8988T (cell line): ENCODE measurements at regions not wholly inside any gene's neighbourhood (a gene's known extent, or its start where the extent isn't known, plus 50 kb on each side); places are given as distances from the start of the nearest gene placed in this dataset.
"Not testable (repeated sequence)": the region's sequence is repeated elsewhere in the genome, so short reads cannot be mapped to it uniquely, and the experiment has no call there.

Source experiments
- DNase-seq: peaks from one replicate; pipeline ENCODE4 v3.0.0; 2011

DNA sequence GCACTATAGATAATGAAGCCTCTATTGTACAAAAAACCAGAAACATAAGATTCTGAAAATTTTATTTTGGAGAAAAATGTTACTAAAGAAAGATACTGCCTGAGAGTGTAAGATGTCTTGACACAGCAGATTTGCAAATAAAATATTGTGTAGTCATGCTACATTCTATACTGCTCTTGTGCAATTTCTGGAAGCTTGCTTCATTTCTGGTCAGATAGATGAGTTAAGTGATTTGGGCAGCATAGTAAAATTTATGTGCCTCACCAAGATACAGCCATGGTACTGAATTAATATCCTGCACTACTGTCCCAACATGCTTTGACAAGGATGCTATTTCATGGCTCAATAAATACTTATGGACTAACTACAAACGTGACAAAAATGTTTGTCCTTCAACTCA, 55.1 kb upstream of the STARD13 start:
- no peak for DNase-seq

DNA sequence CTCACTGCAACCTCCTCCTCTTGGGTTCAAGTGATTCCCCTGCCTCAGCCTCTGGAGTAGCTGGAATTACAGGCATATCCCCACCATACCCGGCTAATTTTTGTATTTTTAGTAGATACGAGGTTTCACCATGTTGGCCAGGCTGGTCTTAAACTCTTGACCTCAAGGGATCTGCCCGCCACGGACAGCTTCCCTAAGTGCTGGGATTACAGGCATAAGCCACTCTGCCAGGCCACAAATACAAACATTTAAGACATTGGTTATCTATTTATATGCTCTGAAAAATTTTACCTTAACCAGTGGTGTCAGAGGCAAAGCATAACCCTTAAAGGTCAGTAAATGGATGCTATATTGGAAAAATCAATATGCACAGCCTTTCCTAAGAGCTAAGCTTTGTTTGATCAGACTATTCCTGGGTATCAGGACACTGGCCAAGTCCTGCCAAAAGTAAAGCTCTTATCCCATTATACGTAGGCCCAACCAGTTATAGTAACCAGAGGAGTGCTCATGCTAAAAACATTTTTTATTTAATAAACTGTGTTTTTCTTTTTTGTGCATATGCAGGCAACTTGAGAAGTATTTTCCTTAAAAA, 56.4 kb upstream of the STARD13 start:
- no peak for DNase-seq

DNA sequence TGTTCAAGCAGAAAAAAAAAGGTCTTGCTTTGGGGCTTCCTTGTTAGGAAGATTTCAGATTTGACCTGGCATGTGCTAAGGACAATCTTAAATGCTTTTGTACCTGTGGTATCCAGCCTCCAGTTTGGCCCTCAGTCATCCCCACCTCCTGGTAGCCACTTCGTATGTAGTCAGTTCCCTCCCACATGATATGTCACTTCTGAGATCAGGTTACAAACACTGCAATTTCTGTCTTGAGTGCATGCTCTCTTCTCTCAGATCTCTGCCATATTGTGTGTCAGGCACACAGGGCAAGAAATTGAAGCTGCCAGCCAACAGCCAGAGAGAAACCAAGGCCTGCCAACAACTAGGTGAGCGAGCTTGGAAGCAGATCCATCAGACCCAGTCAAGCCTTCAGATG, 60.3 kb upstream of the STARD13 start:
- no peak for DNase-seq

DNA sequence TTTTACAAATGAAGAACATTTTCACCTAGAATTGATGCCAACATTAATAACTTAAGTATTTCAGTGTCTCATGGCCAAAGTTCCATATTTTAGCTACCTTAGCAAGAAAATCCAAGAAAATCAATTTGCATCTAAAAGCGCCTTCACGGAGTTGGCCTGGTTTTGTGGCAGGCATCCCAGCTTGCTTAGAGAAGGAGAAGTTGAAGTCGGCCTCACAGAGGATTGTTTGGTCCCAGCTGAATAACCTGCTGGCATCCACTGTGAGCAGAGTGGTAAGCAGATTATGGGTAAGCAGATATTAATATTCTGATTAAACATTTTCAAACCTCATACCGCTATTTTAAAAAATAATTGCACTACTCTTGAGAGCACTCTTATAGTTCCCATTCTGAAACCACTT, 62.3 kb upstream of the STARD13 start:
- no peak for DNase-seq

DNA sequence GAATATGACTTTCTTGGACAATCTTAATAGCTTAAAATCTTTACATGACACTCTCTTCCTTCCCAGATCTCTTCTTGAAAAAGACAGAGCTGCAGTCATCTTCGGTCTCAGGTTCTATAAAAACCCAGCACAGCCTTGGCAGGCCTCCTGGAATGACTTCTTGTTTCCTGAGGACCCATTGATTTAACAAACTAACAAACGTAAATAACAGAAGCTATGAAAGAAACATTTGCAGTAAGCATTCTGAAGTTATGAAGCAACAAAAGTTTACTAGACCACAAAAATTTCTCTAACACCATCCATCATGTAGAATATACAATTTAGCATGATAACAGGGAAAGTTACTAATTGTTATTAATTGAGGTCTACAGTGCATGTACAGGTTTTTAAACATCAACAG, 62.8 kb upstream of the STARD13 start:
- DNase-seq = no peak

DNA sequence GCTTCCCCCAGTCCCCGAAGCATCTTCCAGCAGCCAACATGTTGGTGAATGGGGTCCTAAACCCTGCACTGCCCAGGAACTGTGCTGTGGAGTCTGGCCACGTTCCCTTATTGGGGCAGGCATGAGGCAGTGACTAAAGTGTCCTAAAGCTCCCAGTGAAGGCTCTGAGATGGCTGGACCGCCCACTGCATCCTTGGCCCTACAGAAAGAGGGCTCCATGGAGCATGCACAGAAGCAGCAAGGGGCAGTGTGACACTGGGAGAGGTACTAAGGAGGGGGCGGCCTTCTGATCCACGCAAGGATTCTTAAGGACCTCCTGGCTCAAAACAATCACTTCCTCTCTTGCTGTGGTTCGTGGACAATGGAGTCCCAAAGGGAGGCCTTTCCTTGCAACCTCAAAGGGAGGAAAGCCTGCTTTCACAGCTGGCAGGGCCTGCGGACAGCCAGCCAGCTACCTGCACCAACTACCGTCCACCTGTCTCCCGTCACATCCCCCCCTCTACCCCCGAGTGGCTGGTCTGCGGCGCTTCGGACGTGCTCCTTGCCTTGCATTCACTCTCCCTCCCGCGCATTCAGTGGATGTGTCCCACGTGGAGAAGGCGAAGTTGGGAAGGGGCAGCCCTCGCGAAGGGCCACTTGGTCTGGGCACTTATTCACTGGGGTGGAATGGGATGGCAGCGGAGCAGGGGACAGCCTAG, 63.9 kb upstream of the STARD13 start:
- no peak for DNase-seq

DNA sequence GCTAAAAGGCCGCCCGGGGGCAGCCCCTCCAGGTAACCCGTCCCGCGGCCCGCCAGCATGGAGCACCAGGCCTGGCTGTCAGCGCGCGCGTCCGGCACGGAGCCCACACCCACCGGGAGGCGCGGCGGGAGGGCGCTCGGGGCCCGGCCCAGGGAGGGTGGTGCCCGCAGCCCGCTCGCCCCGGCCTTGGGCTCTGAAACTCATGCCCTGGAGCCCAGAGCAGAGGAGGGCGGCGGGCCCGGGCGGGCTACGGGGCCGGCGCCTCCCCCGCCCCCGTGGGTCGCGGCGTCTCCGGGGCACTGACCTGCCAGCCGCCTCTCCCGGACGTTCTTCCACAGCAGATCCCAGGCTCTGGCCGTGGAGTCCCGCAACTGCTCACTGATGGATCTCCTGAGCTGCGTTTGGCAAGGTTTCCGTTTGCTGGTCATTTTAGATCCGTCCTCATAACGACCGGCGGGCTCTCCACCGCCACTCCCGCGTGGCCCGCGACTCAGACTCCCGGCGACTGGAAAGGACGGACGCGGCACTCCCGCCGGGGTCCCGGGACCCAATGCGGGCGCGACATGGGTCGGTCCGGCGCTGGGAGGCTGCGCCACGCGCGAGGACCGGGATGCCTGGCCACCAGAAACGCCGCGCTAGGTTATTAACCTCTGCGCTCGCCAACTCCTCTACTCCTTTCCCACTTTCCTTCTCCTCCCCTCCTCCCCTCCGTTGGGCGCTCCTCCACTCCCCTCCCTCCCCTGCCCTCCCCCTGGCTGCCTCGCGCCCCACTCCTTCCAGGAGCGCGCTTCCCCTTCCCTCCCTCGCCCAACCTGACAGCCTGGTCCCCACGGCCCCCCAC, 64.7 kb upstream of the STARD13 start:
- peak; percentile 37 for DNase-seq

DNA sequence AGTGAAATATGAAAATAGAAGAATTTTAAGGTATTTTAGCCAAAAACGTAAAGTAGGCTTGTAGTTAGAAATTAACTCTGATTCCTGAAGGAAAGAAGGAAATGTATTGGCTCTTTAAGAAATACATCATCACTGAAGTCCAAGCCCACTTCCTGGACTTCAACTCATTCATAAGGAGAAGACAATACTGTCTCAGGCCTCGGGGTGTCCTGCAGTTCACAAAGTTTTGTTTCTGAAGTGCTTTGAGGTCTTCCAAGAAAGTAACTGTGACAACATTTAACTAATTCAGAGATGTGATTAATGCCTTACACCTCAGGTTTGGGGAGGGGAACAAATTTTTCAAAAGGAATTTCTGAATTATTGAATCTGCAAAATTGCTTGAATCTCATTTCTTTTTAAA, 65.8 kb upstream of the STARD13 start:
- DNase-seq = no peak

DNA sequence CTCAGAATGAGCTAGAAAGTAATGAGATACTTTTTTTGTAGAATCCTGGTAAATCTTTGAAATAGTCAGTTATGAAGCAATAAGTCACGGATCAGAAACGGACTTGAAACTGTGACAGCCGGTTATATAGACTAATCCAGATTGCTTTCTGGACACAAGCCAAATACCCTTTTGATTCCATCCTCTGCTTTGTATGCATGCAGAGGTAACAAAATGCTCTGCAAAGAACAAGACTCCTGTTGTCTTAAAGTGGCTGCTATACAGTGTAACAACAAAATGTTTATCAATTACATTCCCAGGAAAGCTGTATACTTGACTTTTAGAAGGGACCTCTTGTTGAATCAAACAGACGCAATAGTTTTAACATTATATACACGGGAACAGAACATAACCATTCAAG, 66.5 kb upstream of the STARD13 start:
- DNase-seq = no peak

DNA sequence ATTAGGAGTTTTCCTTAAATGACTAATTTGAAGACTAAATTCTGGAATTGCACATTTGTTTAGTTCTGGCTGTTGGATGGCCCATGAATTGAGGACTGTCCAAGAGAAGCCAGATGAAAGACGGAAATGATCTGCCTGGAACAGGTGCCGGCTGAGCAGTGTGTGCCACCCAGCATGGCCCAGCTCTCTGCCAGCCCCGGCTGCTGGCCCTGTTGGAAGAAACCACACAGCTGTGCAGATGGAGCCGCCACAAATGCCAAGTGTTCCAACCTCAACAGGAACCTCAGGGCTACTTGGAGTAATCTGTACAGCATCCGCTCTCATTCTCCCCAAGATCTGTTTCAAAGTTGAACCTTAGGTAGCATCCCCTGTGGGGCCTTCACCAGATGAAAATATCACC, 67.0 kb upstream of the STARD13 start:
- no peak for DNase-seq

DNA sequence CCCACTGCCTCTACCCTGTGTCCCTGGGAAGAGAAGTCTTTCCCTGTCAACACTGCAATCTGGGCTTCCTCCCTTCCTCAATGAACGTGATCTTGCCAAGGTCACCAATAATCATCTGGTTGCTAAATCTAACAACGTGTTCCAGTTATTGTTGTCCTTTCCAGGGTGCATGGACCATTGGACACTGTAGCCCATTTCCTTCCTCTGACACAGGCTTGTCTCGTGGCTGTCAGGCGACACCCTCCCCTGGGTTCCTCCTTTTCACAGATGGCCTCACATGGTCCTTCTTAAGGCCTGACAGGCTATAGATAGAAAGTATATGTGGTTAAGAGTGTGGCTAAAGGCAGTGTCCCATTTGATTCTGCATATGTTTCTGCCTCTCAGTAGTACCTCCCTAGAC, 67.7 kb upstream of the STARD13 start:
- DNase-seq = no peak

DNA sequence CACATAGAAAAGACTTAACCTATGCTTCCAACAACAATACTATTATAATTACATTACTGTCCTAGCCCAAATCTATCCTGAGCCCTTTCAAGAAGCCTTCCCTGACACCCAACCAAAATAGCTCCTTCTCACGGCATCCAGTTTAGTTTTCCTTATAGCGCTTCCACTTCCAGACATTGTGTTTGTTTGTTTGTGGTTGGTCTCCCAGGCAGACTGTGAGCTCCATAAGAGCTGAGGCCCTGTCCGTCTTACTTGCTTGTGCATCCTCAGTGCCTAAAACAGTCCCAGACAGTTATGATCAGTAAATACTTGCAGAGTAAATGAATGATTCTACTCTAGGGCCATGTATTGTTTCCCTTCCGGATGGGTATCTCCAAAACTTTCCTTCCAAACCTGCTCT, 68.1 kb upstream of the STARD13 start:
- DNase-seq = no peak

DNA sequence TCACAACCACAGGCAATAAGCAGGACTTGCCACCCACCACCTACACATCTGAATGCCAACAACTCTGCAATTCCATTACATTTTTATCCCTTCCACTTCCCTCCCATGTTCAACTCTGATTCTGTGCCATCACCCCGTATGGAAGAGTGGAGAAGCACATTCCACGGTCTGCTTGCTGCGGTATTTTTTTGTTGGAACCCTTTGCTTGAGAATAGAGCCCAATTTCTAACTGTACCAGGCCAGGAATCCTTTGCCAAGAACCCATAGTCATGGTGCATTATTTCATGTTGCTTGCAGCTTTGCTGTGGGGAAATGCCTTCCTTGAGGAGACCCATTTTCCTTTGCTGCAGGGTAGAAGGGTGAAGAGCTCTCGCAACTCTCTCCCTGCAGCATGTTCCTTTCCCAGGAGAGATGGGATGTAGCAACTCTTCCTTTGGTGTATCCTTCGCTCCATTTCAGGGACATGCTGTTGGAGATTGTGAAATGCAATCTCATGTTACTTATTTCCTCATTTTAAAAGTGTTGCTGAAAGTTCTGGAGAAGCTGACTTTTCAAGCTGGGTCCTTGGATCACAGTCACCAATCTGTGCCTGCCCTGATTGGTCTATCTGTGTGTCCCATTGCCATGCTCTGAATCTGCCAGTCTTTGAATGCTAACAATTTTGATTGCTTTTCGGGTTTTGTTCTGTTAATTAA, 69.8 kb upstream of the STARD13 start:
- no peak for DNase-seq

DNA sequence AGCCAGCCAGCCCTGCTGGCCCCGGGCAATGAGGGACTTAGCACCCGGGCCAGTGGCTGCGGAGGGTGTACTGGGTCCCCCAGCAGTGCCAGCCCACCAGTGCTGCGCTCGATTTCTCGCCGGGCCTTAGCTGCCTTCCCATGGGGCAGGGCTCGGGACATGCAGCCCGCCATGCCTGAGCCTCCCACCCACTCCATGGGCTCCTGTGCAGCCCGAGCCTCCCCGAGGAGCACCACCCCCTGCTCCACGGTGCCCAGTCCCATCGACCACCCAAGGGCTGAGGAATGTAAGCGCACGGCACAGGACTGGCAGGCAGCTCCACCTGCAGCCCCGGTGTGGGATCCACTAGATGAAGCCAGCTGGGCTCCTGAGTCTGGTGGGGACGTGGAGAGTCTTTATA, 72.5 kb upstream of the STARD13 start:
- not testable (repeated sequence) for DNase-seq

DNA sequence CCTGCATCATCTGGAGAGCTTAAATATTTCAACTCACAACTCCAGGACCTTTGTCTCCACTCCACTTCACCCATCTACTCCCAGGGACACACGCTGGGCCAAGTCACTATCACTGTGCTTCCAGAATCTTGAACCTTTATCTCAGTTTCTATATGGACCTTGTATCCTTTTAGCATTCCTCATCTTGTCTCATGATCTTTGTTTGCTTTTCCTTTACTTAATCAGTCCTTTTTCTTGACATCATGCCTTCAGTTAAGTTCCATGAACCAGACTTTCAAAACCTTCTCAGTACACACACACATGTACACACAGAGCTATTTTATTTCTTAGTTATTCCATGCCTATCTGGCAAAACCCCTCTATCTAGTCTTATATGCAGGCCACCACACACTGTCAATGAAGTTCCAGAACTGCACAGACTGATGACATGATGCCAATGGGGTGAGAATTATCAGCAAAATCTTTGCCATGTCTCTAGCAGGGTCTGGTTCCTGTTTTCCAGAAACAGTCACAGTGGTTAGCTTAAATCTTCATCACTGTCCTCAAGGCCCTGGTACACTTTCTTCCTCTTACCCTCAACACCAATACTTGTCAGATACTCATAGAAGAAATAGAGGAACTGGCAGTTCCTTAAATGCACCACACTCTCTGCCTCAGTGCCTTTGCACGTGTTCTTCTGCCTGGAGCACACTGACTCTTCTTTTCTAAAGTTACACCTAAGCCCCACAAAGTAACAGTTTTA, 77.6 kb upstream of the STARD13 start:
- DNase-seq = no peak

DNA sequence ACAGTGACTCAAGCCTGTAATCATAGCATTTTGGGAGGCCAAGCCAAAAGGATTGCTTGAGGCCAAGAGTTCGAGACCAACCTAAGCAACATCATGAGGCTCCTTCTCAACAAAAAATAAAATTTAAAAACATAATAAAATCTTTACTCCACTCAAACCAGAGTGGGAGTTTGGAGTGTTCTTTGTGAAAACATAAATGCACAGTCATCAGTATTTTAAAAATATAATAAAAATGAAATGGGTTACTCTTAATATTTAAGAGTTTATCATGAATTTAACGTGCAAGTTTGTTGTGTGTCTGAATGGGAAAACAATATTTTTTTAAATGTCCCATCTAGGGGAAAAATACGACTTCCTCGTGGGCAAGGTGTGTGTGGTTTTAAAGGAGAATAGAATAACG, 78.6 kb upstream of the STARD13 start:
- no peak for DNase-seq

DNA sequence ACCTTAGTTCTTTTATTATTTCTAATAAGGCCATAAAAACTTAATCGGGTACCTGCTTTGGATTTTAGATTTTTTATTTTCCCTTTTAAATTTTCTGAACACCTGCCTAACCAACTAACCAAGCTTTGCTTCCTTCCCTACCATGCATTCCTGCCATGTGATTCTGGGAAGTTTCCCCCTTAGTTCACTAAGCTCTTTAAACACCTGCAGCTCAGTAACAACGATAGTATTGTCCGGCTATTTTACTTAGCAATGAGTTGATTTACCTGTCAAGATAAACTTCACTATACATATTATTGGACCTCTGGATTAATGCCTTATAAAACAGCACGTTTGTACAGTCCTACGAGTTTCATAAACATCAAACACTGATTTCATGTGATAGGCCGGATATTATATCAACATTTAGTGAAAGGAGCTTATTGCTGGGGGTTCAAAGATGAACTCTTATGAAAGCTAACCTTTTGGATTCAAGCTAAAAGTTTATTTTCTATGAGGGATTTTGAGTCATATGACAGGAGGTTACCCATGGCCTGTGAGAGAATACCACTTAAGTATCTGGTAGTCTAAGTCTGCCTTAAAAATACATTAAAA, 81.0 kb upstream of the STARD13 start:
- DNase-seq = no peak

DNA sequence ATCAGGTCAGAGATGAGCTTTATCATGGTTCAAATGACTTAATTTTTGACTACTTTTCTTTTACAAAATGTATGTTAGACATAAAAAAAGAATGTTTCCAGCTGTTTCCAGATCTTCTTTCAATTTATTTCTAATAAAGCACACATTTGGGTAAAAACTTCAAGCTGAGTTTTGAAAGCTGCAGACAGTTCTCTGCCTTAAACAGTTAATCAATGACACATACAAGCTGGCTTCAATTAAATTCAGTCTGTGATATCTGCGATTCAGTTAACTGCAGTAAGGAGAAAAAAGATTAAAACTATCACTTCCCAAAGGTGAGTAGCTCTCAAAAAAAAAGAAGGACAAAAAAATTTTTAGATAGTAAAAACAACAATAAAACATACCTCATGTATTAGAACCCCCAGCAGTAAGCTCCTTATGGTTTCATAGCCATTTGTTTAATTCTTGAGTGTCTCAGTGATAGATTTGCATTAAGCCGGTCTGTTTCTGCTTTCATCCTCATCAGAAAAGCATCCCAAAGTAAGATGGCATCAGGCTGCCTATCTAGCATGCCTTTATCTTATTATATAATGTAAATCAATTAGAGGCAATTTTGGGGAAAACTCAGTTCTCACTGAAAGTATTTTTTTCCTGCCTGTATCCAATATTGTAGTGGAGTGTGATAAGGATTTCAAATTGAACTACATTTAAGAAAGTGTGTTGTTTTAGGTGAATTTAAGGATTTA, 81.8 kb upstream of the STARD13 start:
- no peak for DNase-seq

DNA sequence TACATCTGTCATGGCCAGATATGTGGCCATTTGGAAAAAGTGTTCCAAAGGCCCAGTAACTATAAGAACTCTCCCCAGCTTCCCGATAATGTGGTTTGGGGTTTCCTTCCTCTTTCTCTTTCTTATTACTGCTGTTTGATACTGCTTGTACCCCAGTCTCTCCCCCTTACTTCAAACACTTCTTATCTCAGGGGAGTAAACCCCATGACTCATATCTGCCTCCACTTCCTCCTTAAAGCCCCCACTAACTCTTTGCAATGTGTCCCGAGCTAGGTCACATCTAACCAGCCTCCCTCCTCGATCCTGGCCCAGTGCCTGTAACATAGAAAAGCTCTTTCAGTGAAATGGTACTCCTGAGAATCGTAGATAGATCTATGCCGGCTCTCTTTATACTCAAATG, 82.4 kb upstream of the STARD13 start:
- no peak for DNase-seq

DNA sequence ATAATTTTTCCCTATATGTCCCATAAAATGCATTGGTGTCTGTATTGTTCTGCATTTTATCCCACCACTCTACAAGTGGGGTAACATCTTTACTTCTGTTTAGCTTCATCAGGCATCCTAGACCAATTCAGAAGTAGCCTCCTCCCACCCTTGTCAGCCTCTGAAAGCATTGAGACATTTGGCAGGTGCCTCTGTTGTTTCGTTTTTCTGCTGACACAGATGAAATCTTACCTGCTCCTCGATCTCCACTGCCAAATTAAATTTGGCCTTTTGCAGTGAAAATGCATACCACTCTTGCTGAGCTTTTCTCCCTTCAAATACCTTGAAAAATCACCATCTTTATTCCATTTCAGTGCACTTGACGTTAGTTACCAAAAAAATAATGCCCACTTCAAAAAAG, 83.5 kb upstream of the STARD13 start:
- no peak for DNase-seq

DNA sequence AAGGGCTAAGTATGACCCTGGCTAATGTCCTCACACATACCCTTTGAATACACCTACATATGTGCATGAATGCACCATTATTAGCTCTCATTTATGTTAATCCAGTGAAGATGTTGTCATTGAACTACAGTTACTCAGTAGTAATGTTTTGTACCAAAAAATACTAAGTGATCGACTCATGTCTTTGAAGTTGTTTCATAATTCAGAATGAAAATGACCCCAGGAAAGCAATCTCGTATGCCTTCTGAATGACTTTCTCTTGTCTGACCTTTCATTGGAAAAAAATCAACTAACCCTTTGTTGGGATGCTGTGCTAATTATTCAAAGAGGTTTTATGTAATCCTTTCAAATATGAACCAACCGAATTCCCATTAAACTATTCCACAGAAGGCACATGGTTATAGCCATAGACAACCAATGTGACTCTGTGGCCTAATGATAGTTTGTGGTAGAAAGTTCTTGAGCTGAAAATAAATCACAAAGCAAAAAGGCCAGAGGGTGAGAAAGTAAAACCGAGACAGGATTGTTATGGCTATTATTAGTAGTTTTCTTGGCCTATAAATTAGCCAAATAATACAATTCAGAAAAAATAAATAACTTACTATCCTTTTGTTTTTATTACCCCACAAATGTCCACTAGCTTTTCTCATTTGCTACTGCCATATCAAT, 86.8 kb upstream of the STARD13 start:
- no peak for DNase-seq
